Vagina (tissue), 2 donors: ENCODE measurements at regions not wholly inside any gene's neighbourhood (a gene's known extent, or its start where the extent isn't known, plus 50 kb on each side); places are given as distances from the start of the nearest gene placed in this dataset.

Experiments used
- CTCF ChIP-seq, 3 experiments: fragments of 450-650 bp in 2 of 3; fragments of 200-600 bp in 1 of 3; sonication (generic) in 1 of 3; IDR thresholded peaks; one replicate each; pipeline ENCODE4 v1.5.1; 2017 to 2019; ENCODE audit warnings: antibody characterized with exemption in 3 of 3, mild to moderate bottlenecking in 2 of 3, moderate library complexity in 2 of 3
- POLR2A ChIP-seq, 2 donors: fragments of 450-650 bp; IDR thresholded peaks; one replicate each; pipeline ENCODE4 v1.6.1; 2017; ENCODE audit warnings: antibody characterized with exemption in 2 of 2, mild to moderate bottlenecking in 2 of 2, moderate library complexity in 2 of 2
- POLR2AphosphoS5 ChIP-seq, 2 donors: sonication (generic); formaldehyde crosslinking; IDR thresholded peaks; one replicate each; pipeline ENCODE4 v1.9.0; 2017; ENCODE audit warnings: antibody characterized with exemption in 2 of 2, mild to moderate bottlenecking in 2 of 2, low read depth in 1 of 2; ENCODE audit not compliant: insufficient read depth in 1 of 2

GRCh38 chr11:129719037-129719436 lies 96.6 kb upstream of the TMEM45B start:
- TF ChIP-seq CTCF (IDR thresholded peaks at IDR 0.05) (no peak), POLR2AphosphoS5 (IDR thresholded peaks at IDR 0.05; ENCODE audit: insufficient read depth in 1 of 2, low read depth in 1 of 2) (no peak), POLR2A (IDR thresholded peaks at IDR 0.05) (no peak)
